GM03348 (cell line): ENCODE measurements at regions not wholly inside any gene's neighbourhood (a gene's known extent, or its start where the extent isn't known, plus 50 kb on each side); places are given as distances from the start of the nearest gene placed in this dataset.

ENCODE experiments used
- DNase-seq: peaks from one replicate; pipeline ENCODE4 v3.0.0; 2012; ENCODE audit warnings: low spot score

DNA sequence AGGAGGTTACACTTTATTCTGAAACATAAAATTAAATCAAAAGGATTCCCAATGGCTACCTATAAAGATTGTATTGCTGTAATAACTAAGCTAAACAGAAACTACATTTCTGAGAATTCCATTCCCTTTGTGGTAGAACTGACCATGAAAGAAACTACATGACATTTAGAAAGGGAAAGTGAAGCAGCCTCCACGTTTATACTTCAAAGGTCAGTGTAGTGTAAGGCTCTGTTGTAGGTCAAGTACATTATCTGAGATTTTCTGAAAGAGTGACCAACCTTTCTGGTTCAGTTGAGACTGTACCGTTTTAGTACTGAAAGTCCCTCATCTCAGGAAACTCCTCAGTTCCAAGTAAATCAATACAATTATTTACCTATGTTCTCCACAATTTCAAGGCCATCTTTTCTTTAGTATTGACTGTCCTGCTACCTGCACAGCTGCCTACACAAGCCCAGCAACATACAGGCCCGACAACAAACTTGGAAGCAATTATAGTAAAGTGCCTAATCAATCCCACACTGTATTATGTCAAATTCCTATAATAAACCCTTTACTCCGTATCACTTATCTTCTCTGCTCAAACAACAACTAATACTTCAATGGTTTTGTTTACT lies 343.0 kb downstream of the PLOD2 start:
- no peak for DNase-seq

DNA sequence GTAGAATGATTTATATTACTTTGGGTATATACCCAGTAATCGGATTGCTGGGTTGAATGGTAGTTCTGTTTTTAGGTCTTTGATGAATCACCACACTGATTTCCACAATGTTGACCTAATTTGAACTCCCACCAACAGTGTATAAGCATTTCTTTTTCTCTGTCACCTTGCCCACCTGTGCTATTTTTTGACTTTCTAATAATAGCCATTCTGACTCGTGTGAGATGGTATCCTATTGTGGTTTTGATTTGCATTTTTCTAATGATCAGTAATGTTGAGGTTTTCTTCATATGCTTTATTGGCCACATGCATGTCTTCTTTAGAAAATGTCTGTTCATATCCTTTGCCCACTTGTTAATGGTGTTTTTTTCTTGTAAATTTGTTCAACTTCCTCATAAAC lies 340.8 kb downstream of the PLOD2 start:
- DNase-seq: no peak

DNA sequence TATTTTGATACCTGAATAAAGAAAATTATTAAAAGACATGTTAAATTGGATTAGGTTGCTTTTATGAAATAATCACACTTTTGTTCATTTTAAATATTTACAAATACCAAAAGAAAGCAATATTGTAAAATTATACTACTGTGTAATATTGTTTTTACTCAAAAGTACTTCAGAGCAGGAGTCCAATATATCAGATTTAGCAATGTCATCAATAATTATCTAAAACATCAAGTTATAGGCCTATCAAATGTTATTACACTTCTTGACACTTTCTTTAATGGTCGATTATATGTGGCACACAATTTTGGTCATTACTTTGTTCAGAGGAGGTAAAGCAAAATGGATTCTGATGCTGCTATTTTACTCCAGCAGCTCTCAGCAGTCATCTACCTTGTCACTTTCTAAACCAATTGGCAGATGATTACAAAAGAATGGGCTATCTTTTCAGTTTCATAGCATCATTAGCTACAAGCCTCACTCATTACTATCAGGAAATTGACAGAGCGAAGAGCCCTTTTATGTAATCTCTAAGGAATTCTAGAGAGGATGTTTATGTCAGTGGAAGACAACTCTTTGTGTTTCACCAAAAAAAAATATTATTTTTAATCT lies 318.6 kb downstream of the PLOD2 start:
- no peak for DNase-seq

DNA sequence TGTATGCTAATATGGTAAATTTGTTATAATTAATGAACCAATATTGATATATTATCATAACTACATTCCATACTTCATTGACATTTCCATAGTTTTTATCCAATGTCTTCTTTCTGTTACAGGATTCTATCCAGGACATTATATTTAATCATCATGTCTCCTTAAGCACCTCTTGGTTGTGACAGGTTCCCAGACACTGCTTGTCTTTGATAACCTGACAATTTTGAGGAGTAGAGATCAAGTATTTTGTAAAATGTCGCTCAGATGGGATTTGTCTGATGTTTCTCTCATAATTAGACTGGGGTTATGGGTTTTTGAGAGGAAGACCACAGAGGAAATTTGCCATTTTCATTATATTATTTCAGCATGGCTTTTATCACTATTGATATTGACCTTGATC lies 317.4 kb downstream of the PLOD2 start:
- DNase-seq: no peak

DNA sequence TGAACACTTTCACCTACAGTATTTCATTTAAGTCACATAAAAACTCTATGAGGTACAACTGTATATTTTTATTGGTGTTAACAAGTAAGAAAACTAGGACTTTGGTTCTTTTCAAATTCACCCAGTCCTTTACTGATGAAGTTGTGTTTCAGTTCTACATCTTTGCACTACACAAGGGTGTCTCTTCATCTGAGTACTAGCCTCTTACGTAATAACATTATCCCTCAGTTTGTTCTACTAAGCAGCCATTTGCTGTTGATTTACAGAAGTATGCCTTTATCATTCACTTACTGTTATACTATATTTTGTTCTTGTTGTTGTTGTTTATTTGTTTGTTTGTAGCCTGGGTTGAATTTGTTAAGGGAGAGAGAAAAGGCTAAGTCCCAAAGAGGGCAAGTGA lies 311.9 kb downstream of the PLOD2 start:
- DNase-seq: no peak

DNA sequence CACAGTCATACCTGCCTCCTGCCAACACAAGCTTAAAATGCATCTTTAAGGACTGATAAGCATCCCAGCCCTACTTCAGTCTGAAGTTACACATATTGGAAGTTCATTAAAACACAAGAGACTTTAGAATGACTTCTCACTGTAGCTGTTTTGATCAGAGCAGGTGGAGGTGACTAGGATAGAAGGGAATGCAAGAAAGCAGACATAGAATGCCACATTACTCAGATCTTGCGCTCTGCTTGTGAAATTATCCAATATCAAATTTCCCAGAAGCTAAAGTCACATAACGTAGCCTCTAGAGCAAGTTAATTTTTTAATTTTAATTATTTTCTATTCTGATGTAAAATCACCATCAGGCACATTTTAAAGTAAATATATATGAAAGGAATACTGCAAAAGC lies 306.5 kb downstream of the PLOD2 start:
- no peak for DNase-seq

DNA sequence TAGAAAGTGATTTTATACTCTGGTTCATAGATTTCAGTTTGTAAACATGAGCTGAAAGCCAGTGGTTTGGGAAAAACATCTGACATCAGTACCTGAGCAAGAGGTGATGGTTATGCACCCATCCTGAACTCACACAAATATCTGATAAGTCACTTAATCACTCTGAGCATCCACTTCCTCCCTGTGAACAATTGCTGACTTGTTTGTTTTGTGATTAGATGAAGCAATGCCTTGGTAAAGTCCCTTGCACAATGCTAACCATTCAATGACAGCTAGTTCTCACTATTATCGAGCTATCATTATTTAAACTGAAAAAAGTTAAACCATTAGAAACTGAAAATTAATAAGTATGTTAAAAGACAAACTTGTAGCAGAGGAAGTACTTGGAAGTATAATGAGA lies 303.0 kb downstream of the PLOD2 start:
- DNase-seq: no peak

DNA sequence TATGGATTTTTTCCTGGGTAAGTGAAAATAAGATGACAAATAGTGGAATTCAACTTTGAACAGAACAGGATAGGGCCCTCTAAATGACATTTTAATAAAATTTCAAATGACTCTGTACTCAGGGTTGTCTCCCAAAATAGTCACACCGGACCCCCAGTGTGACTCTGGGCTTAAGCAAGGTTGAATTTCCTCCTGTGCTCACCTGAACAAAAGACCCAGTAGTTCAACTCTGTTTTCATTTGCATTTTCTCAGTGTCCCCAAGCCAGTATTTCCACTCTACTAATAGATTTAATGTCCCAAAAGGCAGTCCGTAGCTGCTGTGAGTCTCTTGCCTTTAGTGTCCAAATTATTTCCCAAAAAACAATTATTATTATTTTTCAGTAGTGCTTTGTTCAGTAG lies 296.6 kb downstream of the PLOD2 start:
- DNase-seq: no peak

DNA sequence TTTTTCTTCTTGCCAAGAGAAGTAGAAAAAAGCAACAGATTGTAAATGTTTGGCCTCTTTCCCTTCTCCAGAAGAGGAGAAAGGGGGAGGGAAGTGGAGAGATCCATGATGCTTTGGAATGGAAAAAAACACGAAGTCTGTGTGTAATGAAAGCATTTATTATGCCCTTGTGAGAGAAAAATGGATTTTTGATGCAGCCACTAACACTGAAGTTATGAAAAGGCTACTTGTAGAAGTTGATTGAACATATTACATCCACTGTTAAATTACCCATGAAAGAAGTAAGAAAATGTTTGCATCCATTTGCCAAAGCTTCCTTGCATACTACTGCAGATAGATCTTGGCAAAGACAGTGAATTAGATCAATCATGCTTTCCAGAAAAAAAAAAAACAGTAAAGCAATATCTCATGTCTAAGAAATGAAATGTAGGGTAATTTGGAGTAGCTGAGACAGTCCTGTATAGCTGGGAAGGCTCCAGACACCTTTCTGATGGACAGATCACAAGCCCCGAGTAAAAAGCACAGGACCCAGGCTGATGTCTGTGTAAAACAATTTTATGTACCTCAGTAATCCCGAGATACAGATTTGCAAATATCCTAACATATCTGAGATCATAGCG lies 295.5 kb downstream of the PLOD2 start:
- no peak for DNase-seq

DNA sequence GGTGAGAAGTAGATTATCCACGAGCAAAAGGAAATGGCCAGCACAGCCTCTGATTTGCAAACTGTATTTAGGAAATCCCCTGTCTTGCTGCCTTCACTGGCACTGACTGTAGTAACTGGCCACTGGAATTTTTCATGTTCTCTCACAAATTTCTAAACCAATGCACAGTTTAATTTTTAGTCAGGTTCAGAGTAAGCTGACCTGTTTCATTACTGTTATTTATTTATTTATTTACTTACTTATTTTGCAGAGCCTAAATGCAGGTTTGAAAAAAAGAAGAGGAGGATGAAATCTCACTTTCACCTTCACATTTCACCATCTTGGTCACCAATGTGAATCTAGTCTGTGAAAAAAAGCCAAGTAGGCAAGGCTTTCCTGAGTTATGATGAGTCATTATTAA lies 291.0 kb downstream of the PLOD2 start:
- no peak for DNase-seq

DNA sequence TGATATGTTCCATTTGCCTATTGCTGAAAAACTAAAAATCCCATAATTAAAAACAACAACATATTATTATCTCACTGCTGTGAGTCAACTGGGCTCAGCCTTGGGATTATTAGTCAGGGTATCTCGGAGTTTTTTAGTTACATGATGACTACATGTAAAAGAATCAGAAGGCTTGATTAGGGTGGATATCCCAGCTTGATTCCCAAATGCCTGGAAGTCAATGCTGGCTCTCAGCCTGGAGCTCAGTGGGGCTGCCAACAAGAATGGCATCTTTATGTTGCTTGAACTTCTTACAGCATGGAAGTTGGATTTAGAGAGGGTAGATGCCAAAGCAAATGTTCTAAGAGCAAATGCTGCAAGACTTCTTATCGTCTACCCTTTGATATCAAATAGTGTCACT lies 278.5 kb downstream of the PLOD2 start:
- DNase-seq: peak; percentile 27

DNA sequence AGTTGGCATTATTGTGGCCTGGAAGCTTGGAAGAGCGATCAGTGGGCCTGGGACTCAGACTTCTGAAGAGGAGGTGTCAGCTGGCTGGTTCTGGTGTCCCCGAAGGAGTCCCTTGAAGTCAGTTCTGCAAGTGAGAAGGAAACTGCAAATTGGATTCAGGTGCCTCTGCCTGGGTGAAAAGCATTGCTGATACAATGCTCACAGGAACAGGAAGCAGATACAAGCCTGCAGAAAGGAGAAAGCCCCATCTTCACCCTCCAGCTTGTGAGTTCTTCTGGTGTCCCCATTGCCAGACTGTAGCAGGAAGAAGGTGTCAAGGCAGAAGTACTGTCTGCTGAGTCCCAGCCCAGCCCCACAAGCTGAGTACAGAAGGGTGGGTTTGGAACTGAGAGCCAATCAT lies 271.3 kb downstream of the PLOD2 start:
- DNase-seq: no peak

DNA sequence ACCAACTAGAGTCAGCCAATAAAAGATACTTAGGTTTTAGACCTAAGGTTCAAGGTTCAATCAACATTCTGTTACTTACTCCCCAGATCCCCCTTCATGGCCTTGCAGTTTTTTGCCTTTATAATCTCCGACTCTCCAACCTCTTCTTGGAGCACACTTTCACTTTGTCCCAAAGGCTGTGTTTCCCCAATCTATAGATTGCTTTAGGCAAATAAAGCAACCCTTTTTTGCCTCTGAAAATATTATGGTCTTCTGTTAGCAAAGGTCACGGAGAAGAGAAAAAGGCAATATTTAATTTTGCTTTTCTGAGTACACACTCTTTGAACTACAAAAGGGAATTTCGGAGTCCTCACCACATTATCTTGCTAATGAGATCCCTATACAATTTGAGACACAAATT lies 268.1 kb downstream of the PLOD2 start:
- DNase-seq: no peak

DNA sequence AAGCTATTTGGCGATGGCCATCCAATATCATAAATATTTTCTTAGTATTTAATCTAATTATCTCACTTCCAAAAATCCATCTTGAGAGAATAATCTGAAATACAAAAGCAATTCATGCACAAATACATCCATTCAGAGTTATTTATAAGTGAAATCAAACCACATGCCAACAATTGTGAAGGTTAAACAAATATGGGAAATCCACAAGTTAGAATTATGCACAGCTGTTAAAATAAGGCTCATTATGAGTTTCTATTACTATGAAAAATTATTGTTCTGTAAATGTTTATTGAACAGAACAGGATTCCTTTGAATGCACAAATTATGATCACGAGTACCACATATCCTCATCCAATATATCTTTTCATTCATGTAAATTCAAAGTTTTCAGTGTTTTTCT lies 267.7 kb downstream of the PLOD2 start:
- DNase-seq: no peak

DNA sequence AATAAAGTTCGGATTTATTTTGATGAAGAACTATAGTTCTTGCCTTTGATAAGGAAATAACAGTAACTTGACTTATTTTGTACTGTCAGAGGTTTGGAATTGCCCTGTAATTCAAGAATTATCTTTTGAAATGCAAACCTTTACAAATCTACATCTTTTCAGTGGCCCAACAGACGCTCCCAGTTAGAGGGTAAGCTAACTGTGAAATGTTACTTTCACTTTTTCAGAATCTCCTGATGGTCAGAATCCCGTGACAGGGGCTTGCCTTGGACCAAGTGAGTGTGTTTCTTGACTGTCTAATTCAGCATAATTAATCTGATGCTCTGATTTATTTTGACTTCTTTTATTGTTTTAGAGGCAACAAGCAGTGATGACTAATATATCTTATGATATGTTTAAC lies 262.5 kb downstream of the PLOD2 start:
- DNase-seq: peak; percentile 11

DNA sequence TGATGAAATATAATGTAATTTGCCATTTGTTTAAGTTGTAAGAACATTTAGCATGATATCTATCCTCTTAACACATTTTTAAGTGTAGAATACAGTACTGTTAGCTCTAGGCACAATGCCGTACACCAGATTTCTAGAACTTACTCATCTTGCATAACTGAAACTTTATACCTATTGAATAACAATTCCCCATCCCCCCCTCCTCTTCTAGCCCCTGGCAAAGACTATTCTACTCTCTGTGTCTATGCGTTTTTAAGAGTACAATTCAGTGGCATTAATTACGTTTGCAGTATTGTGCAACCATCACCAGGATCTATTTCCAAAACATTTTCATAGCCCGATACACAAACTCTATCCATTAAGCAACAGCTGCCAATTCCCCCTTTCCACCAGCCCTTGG lies 261.7 kb downstream of the PLOD2 start:
- DNase-seq: no peak

DNA sequence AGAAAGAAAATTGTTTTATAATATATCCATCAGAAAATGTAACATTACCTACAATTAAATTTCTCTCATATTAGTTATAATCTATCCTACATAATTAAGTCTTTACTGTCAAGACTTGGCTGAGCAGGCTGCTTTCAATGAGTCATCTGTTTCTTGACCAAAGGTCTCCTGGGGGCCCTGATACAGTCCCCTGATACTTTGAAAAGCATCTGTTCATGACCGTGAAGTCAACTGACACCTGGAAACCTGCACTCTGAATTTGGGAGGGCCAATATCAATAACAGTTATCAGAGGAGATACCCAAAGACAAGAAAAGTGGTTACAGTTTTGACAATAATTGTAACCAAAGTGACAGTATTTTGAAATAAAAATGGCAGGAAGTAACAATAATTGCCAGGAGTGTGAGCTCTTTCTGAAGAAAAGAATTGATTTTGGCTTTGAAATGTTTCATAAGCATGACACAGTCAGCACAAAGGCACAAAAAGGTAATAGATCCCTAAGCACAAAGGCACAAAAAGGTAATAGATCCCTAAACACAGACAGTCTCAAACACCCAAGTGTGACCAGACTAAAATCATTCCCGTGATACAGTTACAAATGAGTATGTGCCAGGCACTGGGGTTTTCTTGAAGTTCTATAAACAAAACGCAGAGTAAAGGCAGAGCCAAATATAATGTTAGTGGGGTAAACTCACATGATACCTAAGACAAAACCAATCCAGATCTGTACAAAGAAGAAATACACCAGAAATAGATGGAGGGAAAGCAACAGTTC lies 260.7 kb downstream of the PLOD2 start:
- DNase-seq: no peak

DNA sequence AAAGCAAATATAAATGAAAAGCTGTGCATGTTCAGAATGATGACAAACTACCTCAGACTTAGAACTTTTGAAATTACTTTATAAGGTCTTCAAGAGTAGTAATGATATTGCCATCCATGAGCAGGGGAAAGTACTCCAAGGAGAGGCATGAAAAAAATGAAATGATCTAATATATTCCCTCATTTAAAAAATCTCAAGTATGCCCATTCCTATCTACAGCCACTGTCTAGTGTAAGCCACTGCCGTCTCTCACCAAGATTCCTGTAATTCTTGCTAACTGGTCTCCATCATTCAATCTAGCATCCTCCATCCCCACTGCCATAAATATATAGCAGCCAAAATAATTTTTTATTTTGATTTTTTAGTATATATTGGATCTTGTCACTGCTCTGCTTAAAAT lies 258.8 kb downstream of the PLOD2 start:
- DNase-seq: peak; percentile 52

DNA sequence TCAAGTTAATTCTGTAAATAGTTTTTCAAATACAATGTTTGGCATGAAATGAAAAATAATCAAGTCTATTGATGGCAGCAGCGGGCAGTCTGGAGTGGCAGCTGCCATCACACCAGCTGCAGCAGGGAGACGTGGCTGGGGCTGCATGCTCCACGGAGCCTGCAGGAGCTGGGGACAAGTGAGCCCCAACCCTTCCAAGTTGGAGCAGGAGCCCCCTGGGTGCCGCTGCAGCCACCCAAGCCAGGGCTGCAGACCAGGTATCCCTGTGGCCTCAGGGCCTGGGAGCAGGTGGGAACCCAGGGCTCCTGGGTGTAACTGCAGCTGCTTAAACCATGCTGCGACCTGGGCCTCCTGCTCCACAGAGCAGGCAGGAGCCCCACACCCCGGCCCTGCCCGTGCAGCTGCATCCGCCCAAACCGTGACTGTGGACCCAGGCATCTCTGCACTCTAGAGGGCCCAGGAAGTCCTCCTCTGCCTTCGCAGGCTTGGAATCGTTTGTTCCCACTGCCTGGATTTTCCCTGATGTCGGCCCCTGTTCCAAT lies 257.4 kb downstream of the PLOD2 start:
- no peak for DNase-seq

DNA sequence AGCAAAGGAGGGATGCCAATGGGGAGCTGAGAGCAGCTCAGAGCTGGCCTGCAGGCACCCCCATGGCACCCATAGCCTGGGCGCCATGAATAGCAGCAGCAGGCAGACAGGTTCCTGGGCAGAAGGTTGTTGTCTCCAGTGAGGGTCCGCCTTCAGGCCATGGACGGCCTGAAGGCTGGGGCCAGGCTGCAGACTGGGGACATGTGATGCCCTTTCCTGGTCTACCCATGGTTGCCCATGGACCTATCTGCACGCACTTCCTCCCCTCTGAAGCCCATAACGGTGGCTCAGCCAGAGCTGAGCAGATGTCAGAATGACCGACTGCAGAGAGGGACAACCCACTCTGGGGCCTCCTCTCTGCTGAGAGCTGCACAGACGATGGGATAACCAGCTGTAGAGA lies 256.8 kb downstream of the PLOD2 start:
- no peak for DNase-seq

DNA sequence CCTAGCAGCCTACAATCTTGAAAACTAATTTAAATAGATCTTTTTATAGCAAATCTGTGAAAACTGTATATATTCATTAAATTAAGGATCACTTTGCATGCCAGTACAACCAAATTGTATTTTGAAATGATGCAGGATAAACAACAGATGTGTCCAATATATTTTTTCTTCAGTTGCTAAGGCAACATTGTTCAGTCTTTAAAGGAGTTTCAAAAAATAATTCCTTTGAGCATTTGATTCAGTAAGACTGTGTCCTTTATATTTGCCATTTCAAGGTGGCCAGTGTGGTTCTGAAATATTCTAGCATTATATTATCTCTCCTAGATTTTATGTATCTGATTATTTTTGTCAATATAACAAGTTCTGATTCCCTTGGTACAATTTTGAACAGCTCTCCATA lies 254.7 kb downstream of the PLOD2 start:
- DNase-seq: no peak

DNA sequence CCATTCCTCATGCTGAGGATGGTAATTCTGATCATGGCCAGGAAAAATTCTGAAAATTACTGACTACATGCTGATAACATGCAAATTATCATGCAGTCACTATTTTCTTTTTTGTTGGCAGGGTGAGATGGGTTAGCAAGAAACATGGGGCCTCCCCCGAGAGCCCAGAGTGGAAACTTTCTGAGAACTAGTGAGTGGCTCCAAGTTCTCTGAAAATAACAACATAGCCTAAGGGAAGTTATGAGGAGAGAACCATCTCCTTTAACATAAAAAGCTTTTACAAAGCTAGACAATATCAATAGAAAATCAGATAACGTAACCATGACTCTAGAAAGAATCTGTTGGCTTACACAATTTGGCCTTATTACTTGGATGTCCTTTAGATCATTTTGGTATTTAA lies 254.2 kb downstream of the PLOD2 start:
- DNase-seq: no peak

DNA sequence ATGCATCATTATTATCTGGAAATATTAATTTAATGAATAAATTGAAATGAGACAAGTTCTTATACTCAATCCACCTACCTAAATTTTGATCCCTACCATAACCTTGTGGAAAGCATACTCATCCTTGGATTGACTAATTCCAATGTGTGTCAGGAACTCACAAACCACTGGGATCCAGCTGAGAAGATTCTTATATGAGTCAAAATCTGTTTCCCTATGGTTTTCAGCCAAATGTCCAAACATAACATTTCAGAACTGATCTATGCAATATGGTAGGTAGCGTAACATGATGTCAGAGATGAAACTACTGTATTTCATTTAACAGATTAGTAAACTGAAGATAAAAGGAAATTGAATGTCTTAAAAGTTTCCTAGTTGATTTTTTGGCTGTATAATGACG lies 250.0 kb downstream of the PLOD2 start:
- DNase-seq: no peak
